Kidney capillary endothelial cell (primary cell): ENCODE measurements at regions not wholly inside any gene's neighbourhood (a gene's known extent, or its start where the extent isn't known, plus 50 kb on each side); places are given as distances from the start of the nearest gene placed in this dataset.
"Not testable (repeated sequence)": the region's sequence is repeated elsewhere in the genome, so short reads cannot be mapped to it uniquely, and the experiment has no call there.

Experiments used
- DNase-seq: peaks from one replicate; pipeline ENCODE4 v3.0.0-alpha.2; 2018; ENCODE audit warnings: low spot score

DNA sequence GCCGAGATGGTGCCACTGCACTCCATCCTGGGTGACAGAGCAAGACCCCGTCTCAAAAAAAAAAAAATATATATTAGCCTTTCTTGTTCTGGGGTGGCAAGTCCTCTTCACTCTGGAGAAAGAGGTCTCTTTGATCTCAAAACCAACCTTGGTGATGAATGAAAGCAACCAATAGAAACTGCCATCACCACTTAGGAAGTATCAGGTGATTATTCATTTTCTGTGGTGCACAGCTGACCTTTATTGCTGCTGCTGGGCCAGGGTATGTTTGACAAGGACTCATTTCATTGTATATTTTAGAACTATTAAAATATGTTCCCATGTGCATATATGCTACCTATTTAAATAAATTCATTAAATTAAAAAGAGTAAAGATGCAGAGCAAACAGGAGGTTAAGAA, 76.0 kb upstream of the KIT start:
- DNase-seq, result no peak

DNA sequence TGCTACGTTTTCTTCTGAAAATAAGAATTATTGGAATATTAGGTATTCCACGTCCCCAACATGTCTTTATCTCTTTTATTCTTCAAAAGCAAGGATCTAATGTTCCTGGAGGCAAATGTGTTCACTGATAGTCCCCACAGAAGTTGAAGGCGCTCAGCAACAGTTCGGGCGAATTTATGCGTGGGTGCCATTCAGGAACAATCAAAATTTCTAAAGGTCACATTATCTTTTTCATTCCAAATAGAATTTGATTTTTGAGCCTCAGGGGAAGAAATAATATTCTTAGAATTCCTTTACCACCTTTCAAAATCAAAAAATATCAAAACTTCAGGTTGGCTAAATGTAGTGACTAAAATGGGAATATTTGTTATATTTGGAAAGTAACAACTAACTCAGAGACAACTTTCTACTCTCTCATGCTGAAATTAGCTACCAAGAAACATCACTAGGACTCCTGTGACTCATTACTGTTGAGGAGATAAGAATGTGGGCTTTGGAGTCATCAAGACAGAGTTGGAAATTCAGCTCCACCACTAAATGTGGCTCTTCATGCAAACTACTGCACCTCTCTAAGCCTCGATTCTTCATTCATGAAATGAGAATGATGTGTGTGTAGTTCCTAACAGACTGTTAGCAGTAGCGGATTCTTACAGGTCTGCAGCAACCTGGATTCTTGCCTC, 72.3 kb upstream of the KIT start:
- DNase-seq, result no peak

GRCh38 chr4:54586320-54586955, 71.3 kb upstream of the KIT start:
- DNase-seq, result no peak

- DNase-seq, result no peak
These were observed 70.5 kb upstream of the KIT start for GRCh38 chr4:54587107-54587891.

DNA sequence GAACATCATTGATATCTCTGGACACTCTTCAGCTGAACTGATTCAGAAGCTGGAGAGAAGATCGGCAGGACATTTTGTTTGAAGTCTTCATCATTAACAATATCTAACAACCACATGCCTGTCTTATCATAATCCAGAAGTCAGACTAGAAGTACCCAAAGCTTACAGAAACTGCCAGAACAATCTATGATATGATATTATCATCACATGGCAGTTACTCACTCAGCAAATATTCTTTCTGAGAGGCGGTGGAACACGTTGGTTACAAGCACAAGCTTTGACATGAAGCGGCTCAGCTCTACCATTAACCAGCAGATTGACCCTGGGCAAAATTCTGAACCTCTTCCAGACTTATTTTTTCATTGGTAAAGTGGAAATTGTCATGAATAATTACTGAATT, 69.4 kb upstream of the KIT start:
- DNase-seq, result no peak

DNA sequence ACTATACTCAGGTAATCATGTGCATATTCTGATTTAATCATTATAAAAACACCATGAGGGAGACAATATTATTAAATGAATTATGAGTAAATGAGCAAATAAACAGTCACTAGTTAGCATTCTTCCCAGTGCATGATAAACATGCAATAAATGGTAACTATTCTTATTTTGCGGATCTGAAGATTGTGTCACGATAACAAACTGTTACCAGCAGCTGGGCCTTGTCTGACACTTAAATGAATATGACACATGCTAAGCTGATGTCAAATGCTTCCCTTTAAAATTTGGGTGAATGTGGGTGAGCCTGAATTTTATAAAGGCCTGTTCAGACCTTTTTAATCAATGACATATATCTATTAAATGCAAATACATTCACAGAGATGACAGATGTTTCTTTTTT, 68.2 kb upstream of the KIT start:
- no peak for DNase-seq

DNA sequence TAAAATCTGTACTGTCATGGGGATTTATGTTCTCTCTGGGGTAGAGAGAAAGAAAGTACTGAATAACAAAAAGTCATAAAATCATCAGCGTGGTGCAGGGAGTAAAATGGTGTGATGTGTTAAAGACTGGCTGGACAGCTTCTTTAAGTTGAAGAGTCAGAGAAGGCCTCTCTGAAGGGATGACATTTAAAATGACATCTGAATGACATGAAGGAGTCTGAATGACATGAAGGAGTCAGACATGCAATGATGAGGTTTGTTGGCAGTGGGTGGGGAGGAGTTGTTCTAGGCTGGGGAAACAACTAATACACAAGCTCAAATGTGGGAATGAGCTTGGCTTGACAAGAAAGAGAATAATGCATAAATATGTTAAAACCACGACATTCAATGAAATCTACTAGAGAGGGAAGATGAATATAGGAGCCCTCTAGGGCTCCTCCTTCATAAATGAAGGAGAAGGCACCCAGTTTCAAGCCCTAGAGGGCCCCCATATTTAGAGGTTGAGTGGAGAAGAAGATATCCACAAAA, 63.9 kb upstream of the KIT start:
- DNase-seq, result no peak

DNA sequence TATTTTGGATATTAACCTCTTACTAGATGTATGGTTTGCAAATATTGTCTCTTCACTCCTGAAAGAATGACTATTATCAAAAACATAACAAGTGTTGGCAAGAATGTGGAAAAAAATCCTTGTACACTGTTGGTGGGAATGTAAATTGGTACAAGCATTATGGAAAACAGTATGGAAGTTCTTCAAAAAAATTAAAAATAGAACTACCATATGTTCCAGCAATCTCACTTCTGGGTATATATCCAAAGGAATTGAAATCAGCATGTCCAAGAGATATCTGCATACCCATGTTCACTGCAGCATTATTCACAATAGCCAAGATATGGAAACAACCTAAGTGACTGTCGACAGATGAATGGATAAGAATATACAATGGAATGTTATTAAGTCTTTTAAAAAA, 61.6 kb upstream of the KIT start:
- DNase-seq, result no peak

DNA sequence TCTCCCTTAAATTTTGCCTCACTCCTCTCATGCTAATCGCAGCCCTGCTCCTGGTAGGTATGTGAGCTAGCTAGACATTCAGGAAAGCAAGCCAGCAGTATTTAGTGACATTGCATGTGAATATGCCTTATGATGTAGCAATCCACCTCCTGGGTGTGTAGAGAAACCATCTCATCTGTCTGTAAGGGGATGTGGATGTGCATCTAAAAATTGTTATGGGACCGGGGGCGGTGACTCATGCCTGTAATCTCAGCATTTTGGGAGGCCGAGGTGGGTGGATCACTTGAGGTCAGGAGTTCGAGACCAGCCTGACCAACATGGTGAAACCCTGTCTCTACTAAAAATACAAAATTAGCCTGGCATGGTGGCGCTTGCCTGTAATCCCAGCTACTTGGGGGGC, 60.1 kb upstream of the KIT start:
- DNase-seq, result not testable (repeated sequence)

DNA sequence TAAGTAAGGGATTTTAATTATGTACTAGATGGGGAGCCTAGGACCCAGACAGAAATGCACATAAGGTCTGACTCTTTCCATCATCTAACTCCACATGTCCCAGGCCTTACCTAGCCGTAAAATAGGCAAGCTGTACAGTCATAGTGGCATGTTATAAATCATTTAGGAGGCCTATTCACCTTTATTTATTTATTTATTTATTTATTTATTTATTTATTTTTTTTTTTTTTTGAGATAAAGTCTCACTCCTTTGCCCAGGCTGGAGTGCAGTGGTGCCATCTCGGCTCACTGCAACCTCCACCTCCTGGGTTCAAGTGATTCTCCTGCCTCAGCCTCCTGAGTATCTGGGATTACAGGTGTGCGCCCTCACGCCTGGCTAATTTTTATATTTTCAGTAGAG, 55.6 kb upstream of the KIT start:
- not testable (repeated sequence) for DNase-seq

DNA sequence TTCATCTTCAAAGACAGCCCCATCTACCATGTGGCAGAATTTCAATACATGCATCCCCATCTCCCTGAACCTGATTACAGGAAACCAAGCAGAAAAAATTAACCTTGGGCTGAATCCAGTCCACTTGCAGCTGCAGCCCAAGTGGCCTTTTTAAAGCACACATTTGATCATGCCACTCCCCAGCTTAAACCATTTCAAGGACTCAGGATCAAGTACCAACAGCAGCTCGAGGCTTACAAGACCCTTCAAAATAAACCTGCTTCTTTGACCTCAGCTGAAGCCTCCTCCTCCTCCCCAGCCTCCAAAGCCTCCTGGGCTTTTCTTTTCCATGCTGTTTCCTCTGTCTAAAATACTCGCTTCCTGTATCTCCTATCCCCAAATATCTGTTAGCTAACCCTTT, 50.7 kb upstream of the KIT start:
- DNase-seq, result no peak

DNA sequence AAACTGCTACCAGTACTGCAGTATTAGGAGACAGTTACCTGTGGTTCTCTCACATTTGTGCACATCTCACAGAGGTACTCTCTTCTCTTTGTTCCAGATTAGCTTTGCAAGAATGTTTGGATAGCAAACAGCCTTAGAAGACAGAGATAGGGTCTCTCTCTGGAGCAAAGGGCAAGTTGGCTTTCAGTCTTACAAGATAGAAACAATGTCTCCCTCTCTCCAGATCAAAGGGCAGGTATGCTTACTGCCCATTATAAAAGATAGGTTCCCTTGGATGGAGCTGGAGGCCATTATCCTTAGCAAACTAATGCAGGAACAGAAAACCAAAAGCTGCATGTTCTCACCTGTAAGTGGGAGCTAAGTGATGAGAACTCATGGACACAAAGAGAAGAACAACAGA, 50.2 kb upstream of the KIT start:
- DNase-seq, result no peak
